Heart left ventricle (tissue), 16 donors: ENCODE measurements at regions not wholly inside any gene's neighbourhood (a gene's known extent, or its start where the extent isn't known, plus 50 kb on each side); places are given as distances from the start of the nearest gene placed in this dataset.

Experiments
- ATAC-seq, 4 donors: fragments of 200-7000 bp; cut with Tn5 transposase; one replicate each; pipeline ENCODE4 v1.9.1; 2020 to 2022; ENCODE audit warnings: moderate library complexity in 4 of 4, mild to moderate bottlenecking in 3 of 4, moderate number of reproducible peaks in 1 of 4
- DNase-seq, 5 donors: peaks; one replicate each; pipeline ENCODE4 v3.0.0-alpha.2; 2020
- H3K27ac ChIP-seq, 12 donors: fragments of 200-600 bp; sonication (generic) in 4 of 12; one replicate each; pipeline versions ENCODE4 v1.5.0 to v1.8.0; 2016 to 2022; ENCODE audit warnings: mild to moderate bottlenecking in 2 of 12
- H3K27me3 ChIP-seq, 9 donors: fragments of 200-600 bp; sonication (generic) in 2 of 9; one replicate each; pipeline versions ENCODE4 v1.5.1 to v1.8.0; 2016 to 2022; ENCODE audit warnings: mild to moderate bottlenecking in 3 of 9
- H3K36me3 ChIP-seq, 9 donors: fragments of 200-600 bp; sonication (generic) in 2 of 9; one replicate each; pipeline versions ENCODE4 v1.5.0 to v1.8.0; 2018 to 2022; ENCODE audit warnings: mild to moderate bottlenecking in 2 of 9
- H3K4me1 ChIP-seq, 12 donors: fragments of 200-600 bp; sonication (generic) in 4 of 12; one replicate each; pipeline versions ENCODE4 v1.5.0 to v1.8.0; 2016 to 2022; ENCODE audit warnings: mild to moderate bottlenecking in 3 of 12
- H3K4me3 ChIP-seq, 12 donors: fragments of 200-600 bp; sonication (generic) in 4 of 12; one replicate each; pipeline versions ENCODE4 v1.5.0 to v1.8.0; 2017 to 2022; ENCODE audit warnings: mild to moderate bottlenecking in 9 of 12, moderate library complexity in 4 of 12
- H3K9me3 ChIP-seq, 12 donors: fragments of 200-600 bp; sonication (generic) in 4 of 12; one replicate each; pipeline versions ENCODE4 v1.5.0 to v1.8.0; 2016 to 2022; ENCODE audit warnings: mild to moderate bottlenecking in 1 of 12
- CTCF ChIP-seq, 12 donors: fragments of 200-600 bp; sonication (generic) in 4 of 12; IDR thresholded peaks; one replicate each; pipeline versions ENCODE4 v1.5.0 to v1.8.0; 2018 to 2022; ENCODE audit warnings: antibody characterized with exemption in 12 of 12, mild to moderate bottlenecking in 5 of 12
- POLR2A ChIP-seq, 2 donors: fragments of 450-650 bp; IDR thresholded peaks; one replicate each; pipeline ENCODE4 v1.6.1; 2017; ENCODE audit warnings: antibody characterized with exemption in 2 of 2, mild to moderate bottlenecking in 2 of 2, moderate library complexity in 2 of 2
- WGBS, 4 donors: extraction: QIAGEN DNeasy Blood & Tissue Kit in 2 of 4; methylation state at CpG; one replicate each; pipeline versions ENCODE4 v1.1.5 to v1.1.7; 2013 to 2018; 5-methylcytosine and 5-hydroxymethylcytosine counted together
- intact Hi-C, 10 donors: fragments of 100-400 bp; cut with DNase I; formaldehyde crosslinking; loops; one replicate each; pipeline versions ENCODE4 v1.11.1 to v1.14.2; 2022
- donor health status: ischemic (EF 13 %, LVEDD 7.1; RV severe dilation, severe dysfunction).
- donor health status: healthy with polysubstance abuse.
- donor health status: DM: no; HTN: yes; CAD: no.
- donor health status: DM: no; HTN: no; CAD: no.
- donor health status: ischemic (EF 25% LVEDD 6.9; RV normal size, moderate dysfunction).
- donor health status: ischemic (EF 25% LVEDD 5.7; RV mildly dilated, moderate dysfunction).
- donor health status: healthy.
- donor health status: DM: yes; HTN: yes; CAD: no.
- donor health status: ischemic (EF 35%, LVEDD 5.7; RV mildly dilated, moderate dysfunction).
- donor health status: nonischemic (EF 11% LVEDD 7.7; RV severe dilation, severe dysfunction).
- donor health status: DM: yes; HTN: yes; CAD: no.
- donor health status: PGD.
- donor health status: ischemic (EF 29% LVEDD 5.4; RV normal size, mild dysfunction).
- donor health status: nonischemic (EF 23%, LVEDD 6.1; RV moderate dilation, normal function).

GRCh38 chr6:165096868-165097267 is 212.5 kb downstream of the C6orf118 start:
- Histone ChIP-seq H3K9me3 (peaks cover 0 to 45% (median 2%) of the 10 kb centered on the region in 12 donors), H3K4me3 (no peak overlapping the region), H3K27ac (no peak overlapping the region), H3K4me1 (no peaks in the 10 kb centered on the region), H3K27me3 (no peaks in the 10 kb centered on the region), H3K36me3 (no peaks in the 10 kb centered on the region)
- intact Hi-C loops: no loop called here
- no peak for ATAC-seq
- no peak for DNase-seq
- TF ChIP-seq CTCF (IDR thresholded peaks at IDR 0.05) (no peak), POLR2A (IDR thresholded peaks at IDR 0.05) (no peak)
- WGBS, 4 donors: 0 to 78% (median 34%) methylated on average over 1 of the region's 1 CpG

GRCh38 chr6:165096209-165096608 is 213.2 kb downstream of the C6orf118 start:
- intact Hi-C loops: no loop called here
- ATAC-seq (no peak), DNase-seq (peak in 1 of 5 donors; percentile 56)
- WGBS, 4 donors: 76 to 83% (median 78%) methylated on average over 5 of the region's 5 CpGs
- Histone ChIP-seq H3K4me1 (no peaks in the 10 kb centered on the region), H3K27ac (no peak overlapping the region), H3K9me3 (peaks cover 0 to 45% (median 2%) of the 10 kb centered on the region in 12 donors), H3K27me3 (no peaks in the 10 kb centered on the region), H3K4me3 (no peak overlapping the region), H3K36me3 (no peaks in the 10 kb centered on the region)
- no peak for TF ChIP-seq CTCF (IDR thresholded peaks at IDR 0.05)
- no peak for TF ChIP-seq POLR2A (IDR thresholded peaks at IDR 0.05)

GRCh38 chr6:165092881-165093595 is 216.4 kb downstream of the C6orf118 start:
- H3K36me3 ChIP-seq: no peaks in the 10 kb centered on the region
- TF ChIP-seq CTCF (IDR thresholded peaks at IDR 0.05) (no peak), POLR2A (IDR thresholded peaks at IDR 0.05) (no peak)
- DNase-seq (no peak), ATAC-seq (no peak)
- no peaks in the 10 kb centered on the region for H3K4me1 ChIP-seq
- intact Hi-C loops: no loop called here
- H3K27ac ChIP-seq: no peak overlapping the region
- peaks cover 0 to 20% (median 2%) of the 10 kb centered on the region in 12 donors for H3K9me3 ChIP-seq
- H3K27me3 ChIP-seq: no peaks in the 10 kb centered on the region
- 82 to 89% (median 88%) methylated on average over 6 of the region's 6 CpGs for WGBS, 4 donors
- H3K4me3 ChIP-seq: no peak overlapping the region

GRCh38 chr6:165091121-165091785 is 218.2 kb downstream of the C6orf118 start:
- Histone ChIP-seq H3K4me3 (no peak overlapping the region), H3K4me1 (no peaks in the 10 kb centered on the region), H3K9me3 (peaks cover 0 to 8% (median 2%) of the 10 kb centered on the region in 12 donors), H3K27ac (no peak overlapping the region), H3K27me3 (no peaks in the 10 kb centered on the region), H3K36me3 (no peaks in the 10 kb centered on the region)
- no peak for ATAC-seq
- WGBS, 4 donors: 47 to 56% (median 53%) methylated on average over 8 of the region's 8 CpGs
- DNase-seq: no peak
- intact Hi-C loops: no loop called here
- TF ChIP-seq POLR2A (IDR thresholded peaks at IDR 0.05) (no peak), CTCF (IDR thresholded peaks at IDR 0.05) (no peak)
